Mucosa of rectum (tissue), 2 donors: ENCODE measurements at regions not wholly inside any gene's neighbourhood (a gene's known extent, or its start where the extent isn't known, plus 50 kb on each side); places are given as distances from the start of the nearest gene placed in this dataset.

Experiments used
- H3K27ac ChIP-seq, 2 donors: one replicate each; pipeline ENCODE4 v1.7.0; 2013; ENCODE audit warnings: inconsistent platforms in 2 of 2, low read depth in 2 of 2, low read length in 2 of 2
- H3K27me3 ChIP-seq, 2 donors: one replicate each; pipeline ENCODE4 v1.7.0; 2013; ENCODE audit warnings: low read length in 2 of 2; ENCODE audit not compliant: control insufficient read depth in 2 of 2, insufficient read depth in 2 of 2
- H3K36me3 ChIP-seq, 2 donors: one replicate each; pipeline ENCODE4 v1.7.0; 2013; ENCODE audit warnings: low read length in 2 of 2; ENCODE audit not compliant: control insufficient read depth in 2 of 2, insufficient read depth in 2 of 2
- H3K4me1 ChIP-seq, 2 donors: one replicate each; pipeline ENCODE4 v1.7.0; 2013; ENCODE audit warnings: low read length in 2 of 2, mild to moderate bottlenecking in 1 of 2; ENCODE audit not compliant: control insufficient read depth in 2 of 2, insufficient read depth in 2 of 2
- H3K4me3 ChIP-seq, 2 donors: one replicate each; pipeline ENCODE4 v1.7.0; 2013; ENCODE audit warnings: low read length in 2 of 2
- H3K9ac ChIP-seq, 2 donors: one replicate each; pipeline ENCODE4 v1.7.0; 2013; ENCODE audit warnings: low read length in 2 of 2, low read depth in 1 of 2, mild to moderate bottlenecking in 1 of 2
- H3K9me3 ChIP-seq, 2 donors: one replicate each; pipeline ENCODE4 v1.7.0; 2013; ENCODE audit warnings: low read length in 2 of 2; ENCODE audit not compliant: control insufficient read depth in 2 of 2
- donor health status: healthy.
- donor health status: Normal muscosa, but diverticular disease.

DNA sequence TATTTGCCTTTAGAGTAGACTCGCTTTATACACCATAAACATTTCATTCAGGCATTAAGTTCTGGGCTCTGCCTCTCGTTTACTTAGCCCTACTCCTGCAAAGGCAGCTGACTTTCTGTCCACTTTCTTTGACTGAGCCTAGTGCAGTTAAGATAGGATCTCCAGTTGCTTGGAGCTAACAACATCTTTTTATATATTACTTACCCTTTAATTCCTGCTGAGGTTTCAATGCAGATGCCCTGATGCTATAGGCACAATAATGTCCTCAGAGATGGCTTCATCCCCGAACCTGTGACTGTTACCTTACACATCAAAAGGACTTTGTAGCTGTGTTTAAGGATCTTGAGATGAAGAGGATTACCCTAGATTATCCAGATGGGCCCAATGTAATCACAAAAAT, 505.8 kb upstream of the TNP1 start:
- H3K27me3 ChIP-seq, result no peaks in the 10 kb centered on the region
- H3K4me1 ChIP-seq, result no peaks in the 10 kb centered on the region
- H3K27ac ChIP-seq, result no peak overlapping the region
- no peaks in the 10 kb centered on the region for H3K9me3 ChIP-seq
- no peak overlapping the region for H3K4me3 ChIP-seq
- no peak overlapping the region for H3K9ac ChIP-seq
- no peaks in the 10 kb centered on the region for H3K36me3 ChIP-seq

- no peaks in the 10 kb centered on the region for H3K36me3 ChIP-seq
- no peak overlapping the region for H3K9ac ChIP-seq
- H3K9me3 ChIP-seq, result no peaks in the 10 kb centered on the region
Observed at GRCh38 chr2:217364224-217364623, 504.4 kb upstream of the TNP1 start.

DNA sequence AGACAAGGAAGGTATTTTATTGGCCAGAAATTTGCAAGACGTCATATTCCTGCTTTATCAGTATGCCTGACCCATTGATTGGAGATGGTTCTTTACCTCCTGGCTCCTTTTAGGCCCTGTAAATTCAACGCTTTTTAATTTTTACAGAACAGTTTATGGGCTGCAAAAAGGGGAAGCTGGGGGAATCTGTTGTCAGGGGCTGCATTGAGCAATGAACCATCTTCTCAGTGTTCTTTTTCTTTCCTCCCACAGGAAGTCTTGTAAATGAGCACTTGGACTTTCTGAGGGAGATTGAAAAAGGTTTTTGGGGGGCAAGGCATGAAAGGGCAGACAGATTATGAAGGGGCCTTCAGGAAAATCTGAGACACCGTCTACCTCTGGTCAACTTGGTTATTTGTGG, 503.6 kb upstream of the TNP1 start:
- Histone ChIP-seq H3K4me3 (no peak overlapping the region), H3K4me1 (no peaks in the 10 kb centered on the region), H3K27ac (no peak overlapping the region), H3K36me3 (no peaks in the 10 kb centered on the region), H3K9me3 (no peaks in the 10 kb centered on the region), H3K27me3 (no peaks in the 10 kb centered on the region), H3K9ac (no peak overlapping the region)

More at GRCh38 chr2:217364224-217364623, 504.4 kb upstream of the TNP1 start:
- Histone ChIP-seq H3K27ac (no peak overlapping the region), H3K27me3 (no peaks in the 10 kb centered on the region), H3K4me3 (no peak overlapping the region), H3K4me1 (no peaks in the 10 kb centered on the region)

GRCh38 chr2:217362710-217363109, 502.8 kb upstream of the TNP1 start:
- Histone ChIP-seq H3K9ac (no peak overlapping the region), H3K4me3 (no peak overlapping the region), H3K9me3 (no peaks in the 10 kb centered on the region), H3K36me3 (no peaks in the 10 kb centered on the region), H3K27ac (no peak overlapping the region), H3K27me3 (no peaks in the 10 kb centered on the region), H3K4me1 (no peaks in the 10 kb centered on the region)

DNA sequence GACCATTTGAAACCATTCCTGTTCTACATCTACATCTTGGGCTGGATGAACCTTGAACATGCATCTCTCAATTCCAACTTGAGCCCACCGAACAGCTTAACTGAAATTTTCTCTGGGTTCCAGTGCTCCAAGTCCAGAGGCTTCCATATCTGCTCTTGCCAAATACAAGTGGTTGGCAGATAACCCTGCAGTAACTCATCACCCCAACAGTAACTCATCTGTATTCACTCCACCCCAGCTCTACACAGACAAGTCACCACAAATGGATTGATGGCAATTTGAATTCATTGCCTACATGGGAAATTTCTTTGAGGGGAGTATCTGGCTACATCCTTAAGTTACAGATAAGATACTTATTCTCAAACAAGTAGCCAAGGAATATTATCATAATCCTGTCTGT, 502.4 kb upstream of the TNP1 start:
- Histone ChIP-seq H3K9me3 (no peaks in the 10 kb centered on the region), H3K9ac (no peak overlapping the region), H3K4me3 (no peak overlapping the region), H3K36me3 (no peaks in the 10 kb centered on the region), H3K27ac (no peak overlapping the region), H3K27me3 (no peaks in the 10 kb centered on the region), H3K4me1 (no peaks in the 10 kb centered on the region)

DNA sequence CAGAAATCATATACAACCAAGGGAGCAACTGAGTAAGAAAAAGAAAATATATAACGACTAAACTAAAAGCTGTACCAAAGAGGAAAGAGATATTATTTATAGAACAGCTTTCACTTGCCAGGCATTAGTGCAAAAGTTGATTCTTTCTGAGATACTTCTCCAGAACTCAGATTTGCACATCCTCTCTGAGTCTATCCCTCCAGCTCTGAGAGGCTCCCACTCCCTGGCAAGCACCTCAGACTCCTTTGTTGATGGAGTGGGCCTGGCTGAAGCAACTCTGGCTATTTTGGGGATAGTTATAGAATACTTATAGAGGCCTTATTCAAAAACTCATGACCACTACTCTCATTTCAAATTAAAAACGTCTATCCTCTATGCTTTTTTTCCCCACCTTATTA, 501.6 kb upstream of the TNP1 start:
- H3K36me3 ChIP-seq, result no peaks in the 10 kb centered on the region
- no peak overlapping the region for H3K9ac ChIP-seq
- no peaks in the 10 kb centered on the region for H3K9me3 ChIP-seq
- H3K4me1 ChIP-seq, result no peaks in the 10 kb centered on the region
- no peak overlapping the region for H3K4me3 ChIP-seq
- no peaks in the 10 kb centered on the region for H3K27me3 ChIP-seq
- H3K27ac ChIP-seq, result no peak overlapping the region

GRCh38 chr2:217360781-217361482, 501.1 kb upstream of the TNP1 start:
- Histone ChIP-seq H3K9ac (no peak overlapping the region), H3K27me3 (no peaks in the 10 kb centered on the region), H3K4me3 (no peak overlapping the region), H3K36me3 (no peaks in the 10 kb centered on the region), H3K27ac (peak overlapping the region in 1 of 2 donors; percentile 8), H3K4me1 (no peaks in the 10 kb centered on the region), H3K9me3 (no peaks in the 10 kb centered on the region)

DNA sequence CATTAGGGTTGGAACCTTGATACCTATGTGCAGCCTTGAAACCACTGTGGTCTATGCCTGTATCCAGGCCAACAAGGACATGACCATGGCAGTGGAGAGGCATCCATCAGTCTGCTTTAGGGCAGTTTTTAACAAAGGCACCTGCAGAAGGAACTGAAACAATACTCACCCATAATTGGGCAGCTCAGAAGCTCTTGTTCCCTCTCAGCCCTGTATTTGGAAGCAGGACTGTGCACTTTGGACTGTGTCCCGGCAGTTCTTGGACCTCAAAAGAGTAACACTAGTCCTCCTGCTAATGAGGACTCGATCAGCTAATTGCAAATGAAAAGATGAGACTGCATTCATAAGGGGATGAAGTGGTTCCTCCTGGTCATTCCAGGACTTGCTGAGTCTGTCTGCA, 500.2 kb upstream of the TNP1 start:
- H3K9ac ChIP-seq, result no peak overlapping the region
- peak overlapping the region in 1 of 2 donors; percentile 10 for H3K27ac ChIP-seq
- H3K4me3 ChIP-seq, result no peak overlapping the region
- H3K36me3 ChIP-seq, result no peaks in the 10 kb centered on the region
- H3K27me3 ChIP-seq, result no peaks in the 10 kb centered on the region
- no peaks in the 10 kb centered on the region for H3K4me1 ChIP-seq
- no peaks in the 10 kb centered on the region for H3K9me3 ChIP-seq

GRCh38 chr2:217357886-217358620, 498.2 kb upstream of the TNP1 start:
- Histone ChIP-seq H3K27me3 (no peaks in the 10 kb centered on the region), H3K9ac (no peak overlapping the region), H3K27ac (no peak overlapping the region), H3K9me3 (no peaks in the 10 kb centered on the region), H3K4me3 (no peak overlapping the region), H3K36me3 (no peaks in the 10 kb centered on the region), H3K4me1 (no peaks in the 10 kb centered on the region)

DNA sequence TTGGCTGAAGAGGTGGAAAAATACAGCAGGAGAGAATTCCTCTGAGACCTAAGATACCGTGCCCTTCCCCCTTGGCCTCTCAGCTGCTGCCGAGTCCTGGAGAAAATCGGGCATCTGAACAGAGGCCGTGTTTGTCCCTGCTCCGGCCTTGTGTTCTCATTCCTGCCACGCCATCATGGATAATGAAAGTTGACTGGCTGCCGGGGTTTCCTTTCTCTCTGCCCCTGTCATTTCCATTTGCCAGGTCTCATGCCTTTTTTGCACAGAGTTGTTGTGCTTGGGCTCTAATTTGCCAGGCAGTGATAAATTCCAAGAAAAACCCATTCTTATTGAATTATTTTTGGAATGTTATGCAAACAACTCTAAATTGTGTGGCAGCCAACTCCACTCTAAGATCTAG, 496.9 kb upstream of the TNP1 start:
- no peak overlapping the region for H3K9ac ChIP-seq
- no peaks in the 10 kb centered on the region for H3K27me3 ChIP-seq
- no peaks in the 10 kb centered on the region for H3K9me3 ChIP-seq
- no peaks in the 10 kb centered on the region for H3K4me1 ChIP-seq
- no peaks in the 10 kb centered on the region for H3K36me3 ChIP-seq
- no peak overlapping the region for H3K27ac ChIP-seq
- no peak overlapping the region for H3K4me3 ChIP-seq
